ENCODE measurements at regions not wholly inside any gene's neighbourhood (a gene's known extent, or its start where the extent isn't known, plus 50 kb on each side); places are given as distances from the start of the nearest gene placed in this dataset.
"Not testable (repeated sequence)": the region's sequence is repeated elsewhere in the genome, so short reads cannot be mapped to it uniquely, and the experiment has no call there.

GRCh38 chr1:19591482-19592091 lies 52.5 kb upstream of the NBL1 start:
- no peak for DNase-seq (ENCODE audit: low spot score)

GRCh38 chr1:19585507-19585906 lies 58.6 kb upstream of the NBL1 start:
- no peak for DNase-seq (ENCODE audit: low spot score)

GRCh38 chr1:19582318-19582717 lies 61.8 kb upstream of the NBL1 start:
- DNase-seq (ENCODE audit: low spot score) = no peak

- no peak for DNase-seq (ENCODE audit: low spot score)
These were observed 62.7 kb upstream of the NBL1 start for GRCh38 chr1:19581381-19581780.

- DNase-seq (ENCODE audit: low spot score) = no peak
These were observed 66.5 kb upstream of the NBL1 start for GRCh38 chr1:19577561-19577960.

GRCh38 chr1:19577036-19577435 lies 67.1 kb upstream of the NBL1 start:
- DNase-seq (ENCODE audit: low spot score) = peak; percentile 50

GRCh38 chr1:19569786-19570185 lies 74.3 kb upstream of the NBL1 start:
- no peak for DNase-seq (ENCODE audit: low spot score)

- no peak for DNase-seq (ENCODE audit: low spot score)
These were observed 77.1 kb upstream of the NBL1 start for GRCh38 chr1:19567041-19567440.

GRCh38 chr1:19564366-19564765 lies 79.0 kb upstream of the CAPZB start:
- no peak for DNase-seq (ENCODE audit: low spot score)

GRCh38 chr1:19563324-19564097 lies 78.2 kb upstream of the CAPZB start:
- peak; percentile 86 for DNase-seq (ENCODE audit: low spot score)

GRCh38 chr1:19562847-19563246 lies 77.5 kb upstream of the CAPZB start:
- DNase-seq (ENCODE audit: low spot score) = no peak

- no peak for DNase-seq (ENCODE audit: low spot score)
These were observed 75.1 kb upstream of the CAPZB start for GRCh38 chr1:19560480-19560879.

- peak; percentile 77 for DNase-seq (ENCODE audit: low spot score)
These were observed 74.3 kb upstream of the CAPZB start for GRCh38 chr1:19559641-19560040.

GRCh38 chr1:19557609-19558051 lies 72.3 kb upstream of the CAPZB start:
- no peak for DNase-seq (ENCODE audit: low spot score)

GRCh38 chr1:19554090-19554489 lies 68.8 kb upstream of the CAPZB start:
- DNase-seq (ENCODE audit: low spot score) = no peak

GRCh38 chr1:19552291-19553010 lies 67.1 kb upstream of the CAPZB start:
- DNase-seq (ENCODE audit: low spot score) = no peak

GRCh38 chr1:19551837-19552236 lies 66.5 kb upstream of the CAPZB start:
- not testable (repeated sequence) for DNase-seq (ENCODE audit: low spot score)

GRCh38 chr1:19550437-19550836 lies 65.1 kb upstream of the CAPZB start:
- not testable (repeated sequence) for DNase-seq (ENCODE audit: low spot score)

- no peak for DNase-seq (ENCODE audit: low spot score)
These were observed 62.5 kb upstream of the CAPZB start for GRCh38 chr1:19547814-19548213.

GRCh38 chr1:19536519-19536918 lies 51.2 kb upstream of the CAPZB start:
- no peak for DNase-seq (ENCODE audit: low spot score)

- no peak for DNase-seq (ENCODE audit: low spot score)
These were observed 49.9 kb upstream of the CAPZB start for GRCh38 chr1:19535214-19535613.
